OCI-LY7 (cell line): ENCODE measurements at regions not wholly inside any gene's neighbourhood (a gene's known extent, or its start where the extent isn't known, plus 50 kb on each side); places are given as distances from the start of the nearest gene placed in this dataset.

Source experiments
- CTCF ChIP-seq: fragments of 200-600 bp; sonication (generic); conservative IDR thresholded peaks from 2 replicates; pipeline ENCODE4 v1.5.1; 2014; ENCODE audit warnings: mild to moderate bottlenecking, antibody characterized with exemption, low read length, moderate library complexity, mixed read lengths
- EZH2phosphoT487 ChIP-seq: fragments of 200-600 bp; sonication (generic); IDR thresholded peaks from 2 replicates; pipeline ENCODE4 v1.6.1; 2018; ENCODE audit warnings: low read depth, borderline replicate concordance, mild to moderate bottlenecking, mixed run types, antibody characterized with exemption, low read length, moderate library complexity, mixed read lengths

GRCh38 chr12:77122661-77123060 is 57.3 kb upstream of the E2F7 start:
- TF ChIP-seq CTCF: no peak
- TF ChIP-seq EZH2phosphoT487: no peak
